ENCODE measurements at regions not wholly inside any gene's neighbourhood (a gene's known extent, or its start where the extent isn't known, plus 50 kb on each side); places are given as distances from the start of the nearest gene placed in this dataset.

- no peak for TF ChIP-seq RAD21 (IDR thresholded peaks at IDR 0.05; ENCODE audit: low read depth)
- TF ChIP-seq FOXM1 (IDR thresholded peaks at IDR 0.05; ENCODE audit: borderline replicate concordance, low read depth) = no peak
- no peak for TF ChIP-seq USF1 (IDR thresholded peaks at IDR 0.05)
- no peak for TF ChIP-seq TCF12 (IDR thresholded peaks at IDR 0.05; ENCODE audit: low read depth)
- no peak for TF ChIP-seq EGR1 (IDR thresholded peaks at IDR 0.05)
- TF ChIP-seq YY1 (IDR thresholded peaks at IDR 0.05; ENCODE audit: low read depth) = no peak
- no peak for TF ChIP-seq MAX (IDR thresholded peaks at IDR 0.05)
- no peak for TF ChIP-seq EP300 (IDR thresholded peaks at IDR 0.05; ENCODE audit: borderline replicate concordance)
- TF ChIP-seq CEBPB (IDR thresholded peaks at IDR 0.05) = no peak
- TF ChIP-seq ZBTB7A (IDR thresholded peaks at IDR 0.05; ENCODE audit: low read depth) = no peak
- TF ChIP-seq TEAD4 (IDR thresholded peaks at IDR 0.05) = no peak
- no peak for TF ChIP-seq TAF1 (IDR thresholded peaks at IDR 0.05; ENCODE audit: low read depth)
- no peak for TF ChIP-seq NFIC (IDR thresholded peaks at IDR 0.05)
- TF ChIP-seq REST (IDR thresholded peaks at IDR 0.05; ENCODE audit: low read depth) = no peak
- TF ChIP-seq CREB1 (IDR thresholded peaks at IDR 0.05; ENCODE audit: low read depth) = no peak
Measured at GRCh38 chr11:92717240-92717639, 252.2 kb upstream of the MTNR1B start.

GRCh38 chr11:92720385-92720784 lies 249.1 kb upstream of the MTNR1B start:
- TF ChIP-seq MAX (IDR thresholded peaks at IDR 0.05) (no peak), CREB1 (IDR thresholded peaks at IDR 0.05; ENCODE audit: low read depth) (no peak), EGR1 (IDR thresholded peaks at IDR 0.05) (no peak), TAF1 (IDR thresholded peaks at IDR 0.05; ENCODE audit: low read depth) (no peak), USF1 (IDR thresholded peaks at IDR 0.05) (no peak), TCF12 (IDR thresholded peaks at IDR 0.05; ENCODE audit: low read depth) (no peak), YY1 (IDR thresholded peaks at IDR 0.05; ENCODE audit: low read depth) (no peak), REST (IDR thresholded peaks at IDR 0.05; ENCODE audit: low read depth) (no peak), TEAD4 (IDR thresholded peaks at IDR 0.05) (no peak), CEBPB (IDR thresholded peaks at IDR 0.05) (no peak), RAD21 (IDR thresholded peaks at IDR 0.05; ENCODE audit: low read depth) (no peak), NFIC (IDR thresholded peaks at IDR 0.05) (no peak), ZBTB7A (IDR thresholded peaks at IDR 0.05; ENCODE audit: low read depth) (no peak), FOXM1 (IDR thresholded peaks at IDR 0.05; ENCODE audit: borderline replicate concordance, low read depth) (no peak), EP300 (IDR thresholded peaks at IDR 0.05; ENCODE audit: borderline replicate concordance) (no peak)

- no peak for TF ChIP-seq FOXM1 (IDR thresholded peaks at IDR 0.05; ENCODE audit: borderline replicate concordance, low read depth)
- no peak for TF ChIP-seq ZBTB7A (IDR thresholded peaks at IDR 0.05; ENCODE audit: low read depth)
- TF ChIP-seq RAD21 (IDR thresholded peaks at IDR 0.05; ENCODE audit: low read depth) = no peak
- TF ChIP-seq YY1 (IDR thresholded peaks at IDR 0.05; ENCODE audit: low read depth) = no peak
- TF ChIP-seq CEBPB (IDR thresholded peaks at IDR 0.05) = no peak
Measured at GRCh38 chr11:92725352-92725751, 244.1 kb upstream of the MTNR1B start.

- TF ChIP-seq TEAD4 (IDR thresholded peaks at IDR 0.05) = no peak
- no peak for TF ChIP-seq RAD21 (IDR thresholded peaks at IDR 0.05; ENCODE audit: low read depth)
- TF ChIP-seq CEBPB (IDR thresholded peaks at IDR 0.05) = no peak
- no peak for TF ChIP-seq TAF1 (IDR thresholded peaks at IDR 0.05; ENCODE audit: low read depth)
- no peak for TF ChIP-seq FOXM1 (IDR thresholded peaks at IDR 0.05; ENCODE audit: borderline replicate concordance, low read depth)
- TF ChIP-seq USF1 (IDR thresholded peaks at IDR 0.05) = no peak
- no peak for TF ChIP-seq CREB1 (IDR thresholded peaks at IDR 0.05; ENCODE audit: low read depth)
- no peak for TF ChIP-seq EGR1 (IDR thresholded peaks at IDR 0.05)
- no peak for TF ChIP-seq REST (IDR thresholded peaks at IDR 0.05; ENCODE audit: low read depth)
Measured at GRCh38 chr11:92727123-92727522, 242.3 kb upstream of the MTNR1B start.
